HG03060 (cell line): ENCODE measurements at regions not wholly inside any gene's neighbourhood (a gene's known extent, or its start where the extent isn't known, plus 50 kb on each side); places are given as distances from the start of the nearest gene placed in this dataset.

Experiments
- ATAC-seq: cut with Tn5 transposase; IDR thresholded peaks from one replicate; pipeline ENCODE4 v1.9.1; 2021; ENCODE audit warnings: low read depth, moderate number of reproducible peaks; ENCODE audit not compliant: unreplicated experiment

DNA sequence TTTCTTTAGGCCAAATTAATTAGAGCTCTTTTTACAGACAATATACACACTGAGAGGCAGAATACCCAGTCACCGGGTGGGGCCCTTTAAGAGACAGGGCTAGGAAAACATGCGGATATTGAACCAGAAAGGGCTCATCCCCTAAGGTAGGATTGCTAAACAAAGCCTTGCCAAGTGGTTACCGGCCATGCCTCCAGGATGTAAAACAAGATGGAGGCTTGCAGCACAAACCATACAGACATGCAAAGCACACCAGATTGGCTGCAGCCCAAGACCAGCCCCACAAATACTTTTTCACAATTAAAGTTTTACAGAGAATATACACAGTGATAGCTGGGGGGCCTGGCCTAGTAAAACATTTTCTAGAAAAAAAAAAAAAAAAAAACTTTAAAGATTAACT lies 210.0 kb downstream of the KLHL4 start:
- no peak for ATAC-seq

DNA sequence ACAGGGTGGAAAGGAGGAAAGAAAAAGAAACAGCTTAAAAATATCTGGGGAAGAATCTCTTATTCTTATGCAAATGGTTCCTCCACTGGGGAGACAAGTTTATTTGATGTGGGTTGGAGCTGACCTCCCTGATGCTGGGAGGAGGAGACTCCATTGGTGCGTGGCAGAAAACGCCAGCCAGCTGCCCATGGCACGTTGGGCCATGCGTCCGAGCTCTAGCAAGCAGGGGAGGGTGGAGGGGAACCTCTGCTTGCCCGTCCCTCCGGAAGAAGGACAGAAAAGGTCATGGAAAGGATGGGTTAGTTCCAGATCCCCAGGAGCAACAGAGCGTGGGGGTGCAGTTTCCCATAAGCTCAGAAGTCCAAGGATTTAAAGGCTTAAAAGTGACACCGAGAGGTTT lies 210.4 kb downstream of the KLHL4 start:
- no peak for ATAC-seq

DNA sequence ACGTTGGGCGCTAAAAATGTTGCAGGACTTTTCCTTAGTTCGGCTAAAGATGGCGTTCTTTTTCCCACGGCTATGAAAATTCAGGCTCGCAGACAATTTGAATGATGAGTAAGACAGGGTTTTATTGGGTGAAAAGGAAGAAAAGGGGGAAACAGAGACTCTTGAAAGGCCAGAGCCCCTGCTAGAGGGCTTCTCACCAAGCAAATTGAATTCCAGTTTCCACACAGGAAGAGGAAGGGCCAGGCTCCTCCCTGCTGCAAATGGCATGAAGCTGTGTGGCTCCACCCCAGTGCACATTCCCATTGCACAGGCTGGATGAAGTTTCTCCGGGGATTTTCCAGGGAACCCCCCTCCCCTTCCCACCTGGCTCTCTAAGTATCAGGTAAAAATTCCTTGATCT lies 210.9 kb downstream of the KLHL4 start:
- ATAC-seq, result no peak

DNA sequence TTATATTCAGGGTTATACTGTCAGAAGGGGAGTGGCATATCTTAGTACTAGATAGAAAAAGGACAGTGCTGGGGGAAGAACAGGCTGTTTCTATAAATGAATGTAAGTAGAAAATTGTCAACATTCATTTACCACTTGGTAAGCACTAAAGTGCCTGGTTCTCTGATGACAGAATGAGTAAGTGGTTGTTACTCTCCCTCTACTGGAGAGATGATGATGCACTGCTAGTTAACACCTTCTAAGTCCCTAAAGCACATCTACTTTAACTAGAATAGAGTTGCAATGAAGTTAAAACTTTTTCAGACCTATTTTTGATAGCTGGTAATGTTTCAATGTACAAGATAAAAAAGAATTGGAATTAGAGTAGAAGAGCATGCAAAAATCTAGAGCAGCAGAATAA lies 214.5 kb downstream of the KLHL4 start:
- ATAC-seq, result no peak

DNA sequence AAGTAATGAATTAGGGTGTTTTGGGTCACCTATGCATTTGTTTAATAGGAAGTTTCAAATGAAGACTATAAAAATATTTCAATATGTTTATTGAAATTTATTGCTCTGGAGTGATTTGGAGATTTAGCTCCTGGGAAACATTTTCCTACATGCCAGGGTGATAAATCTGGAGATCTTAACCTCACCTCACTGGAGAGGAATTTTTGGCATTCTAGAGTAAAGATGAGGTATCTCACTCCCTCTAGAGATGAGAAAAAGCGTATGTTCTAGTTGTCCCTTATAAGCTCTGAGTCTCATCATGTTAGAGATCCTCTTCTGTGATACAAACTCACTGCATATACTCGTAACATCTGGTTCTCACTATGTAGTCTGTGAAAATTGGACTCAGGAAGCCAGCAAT lies 219.0 kb downstream of the KLHL4 start:
- no peak for ATAC-seq

DNA sequence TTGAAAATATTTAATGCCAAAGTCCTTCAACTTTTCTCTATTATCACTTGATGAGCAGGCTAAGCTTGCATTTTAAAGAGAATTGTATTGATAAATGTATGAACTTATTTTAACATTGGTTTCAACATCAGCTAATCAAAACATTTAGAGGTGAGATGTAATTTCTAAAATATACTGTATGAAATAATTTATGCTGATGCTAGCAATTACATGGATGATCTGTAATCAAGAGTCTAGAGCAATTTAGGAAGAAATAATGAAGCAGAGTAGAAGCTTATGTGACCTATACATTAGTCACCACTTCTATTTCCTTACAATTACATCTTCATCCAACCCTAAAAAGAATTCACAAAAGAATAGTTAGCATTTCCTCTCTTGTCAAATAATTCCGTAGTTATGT lies 226.8 kb downstream of the KLHL4 start:
- ATAC-seq, result no peak

DNA sequence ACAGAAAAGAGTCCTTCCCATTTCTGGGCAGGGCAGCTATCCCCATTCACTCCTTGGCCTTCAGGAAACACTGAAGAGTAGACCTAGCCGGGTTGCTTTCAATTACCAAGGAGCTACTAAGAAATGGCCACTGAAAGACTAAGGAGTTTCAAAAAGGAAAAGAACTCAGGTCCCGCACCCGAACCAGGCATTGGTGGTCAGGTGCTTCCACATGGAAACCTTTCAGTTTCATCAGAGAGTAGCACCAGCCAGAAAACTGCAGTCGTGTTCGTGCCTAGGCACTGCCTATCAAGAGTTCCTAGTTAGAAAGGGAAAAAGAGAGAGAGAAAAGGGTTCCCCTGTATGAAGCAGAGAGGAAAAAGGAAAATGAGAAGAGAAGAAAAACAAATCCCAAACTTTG lies 237.9 kb downstream of the KLHL4 start:
- ATAC-seq, result no peak

DNA sequence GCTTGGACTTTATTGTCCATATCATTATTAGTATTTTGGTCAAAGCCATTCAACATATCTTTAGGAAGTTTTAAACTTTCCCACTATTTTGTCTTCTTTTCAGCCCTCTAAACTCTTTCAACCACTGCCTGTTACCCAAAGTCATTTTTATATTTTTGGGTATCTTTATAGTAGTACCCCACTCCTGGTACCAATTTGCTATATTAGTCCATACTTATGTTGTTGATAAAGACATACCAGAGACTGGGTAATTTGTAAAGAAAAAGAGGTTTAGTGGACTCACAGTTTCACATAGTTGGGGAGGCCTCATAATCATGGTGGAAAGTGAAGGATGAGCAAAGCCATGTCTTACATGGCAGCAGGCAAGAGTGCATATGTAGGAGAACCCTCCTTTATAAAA lies 271.4 kb downstream of the KLHL4 start:
- ATAC-seq, result no peak

DNA sequence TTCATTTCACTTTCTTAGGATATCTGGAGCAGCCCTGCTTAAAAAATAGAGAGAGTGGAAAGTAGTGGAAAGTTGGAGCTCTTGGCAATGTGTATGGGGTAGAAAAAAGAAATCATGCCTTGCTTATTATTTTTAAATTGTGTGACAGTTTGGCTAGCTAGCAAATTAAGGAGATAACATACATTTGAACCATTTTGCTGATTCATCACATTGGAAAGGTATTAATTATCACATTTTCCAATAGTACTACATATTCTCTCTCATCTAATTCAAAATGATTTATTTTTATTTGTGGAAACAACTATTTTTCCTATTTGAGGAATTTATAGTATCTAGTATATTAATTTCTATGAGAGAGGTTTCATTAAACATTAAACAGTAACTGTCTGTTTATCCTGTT lies 280.4 kb downstream of the KLHL4 start:
- no peak for ATAC-seq

DNA sequence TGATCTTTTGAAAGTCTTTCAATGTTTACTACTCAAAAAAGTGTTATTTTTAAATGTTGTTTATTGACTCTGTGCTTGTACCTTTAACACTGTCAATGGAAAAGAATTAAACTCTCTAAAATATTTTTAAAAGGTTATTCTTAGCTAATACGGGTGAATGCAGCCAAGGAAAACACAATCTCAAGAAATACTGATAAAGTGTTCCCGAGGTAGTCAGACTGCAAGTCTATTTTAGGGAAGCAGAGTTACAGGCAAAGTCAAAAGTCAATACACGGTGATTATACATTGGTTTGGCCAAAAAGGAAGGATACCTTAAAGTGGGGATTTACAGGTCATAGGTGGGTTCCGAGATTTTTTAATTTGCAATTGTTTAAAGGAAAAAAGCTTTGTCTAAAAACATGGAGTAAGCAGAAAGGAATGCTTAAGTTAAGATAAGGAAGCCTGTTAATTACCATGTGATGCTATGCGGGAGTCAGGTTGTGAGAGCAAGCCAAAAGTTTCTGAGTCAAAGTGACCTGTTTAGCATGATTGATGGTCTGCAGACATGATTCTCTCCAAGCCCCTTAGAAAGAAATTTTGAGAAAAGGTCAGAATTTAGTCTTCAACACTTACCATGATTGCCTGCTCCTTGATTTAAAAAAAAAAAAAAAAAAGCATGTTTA lies 288.4 kb downstream of the KLHL4 start:
- ATAC-seq, result no peak

DNA sequence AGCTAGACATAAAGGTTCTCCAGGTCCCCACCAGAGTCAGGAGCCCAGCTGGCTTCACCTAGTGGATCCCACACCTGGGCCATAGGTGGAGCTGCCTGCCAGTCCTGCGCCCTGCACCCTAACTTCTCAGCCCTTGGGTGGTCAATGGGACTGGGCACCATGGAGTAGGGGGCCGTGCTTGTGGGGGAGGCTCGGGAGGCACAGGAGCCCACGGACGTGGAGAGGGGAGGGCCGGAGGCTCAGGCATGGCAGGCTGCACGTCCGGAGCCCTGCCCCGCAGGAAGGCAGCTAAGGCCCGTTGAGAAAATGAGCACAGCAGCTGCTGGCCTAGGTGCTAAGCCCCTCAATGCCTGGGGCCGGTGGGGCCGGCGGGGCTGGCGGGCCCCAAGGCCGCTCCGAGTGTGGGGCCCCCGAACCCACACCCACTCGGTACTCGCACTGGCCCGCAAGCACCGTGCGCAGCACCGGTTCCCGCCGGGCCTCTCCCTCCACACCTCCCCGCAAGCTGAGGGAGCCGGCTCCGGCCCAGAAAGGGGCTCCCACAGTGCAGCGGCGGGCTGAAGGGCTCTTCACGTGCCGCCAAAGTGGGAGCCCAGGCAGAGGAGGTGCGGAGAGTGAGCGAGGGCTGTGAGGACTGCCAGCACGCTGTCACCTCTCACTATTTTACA lies 291.1 kb downstream of the KLHL4 start:
- no peak for ATAC-seq

DNA sequence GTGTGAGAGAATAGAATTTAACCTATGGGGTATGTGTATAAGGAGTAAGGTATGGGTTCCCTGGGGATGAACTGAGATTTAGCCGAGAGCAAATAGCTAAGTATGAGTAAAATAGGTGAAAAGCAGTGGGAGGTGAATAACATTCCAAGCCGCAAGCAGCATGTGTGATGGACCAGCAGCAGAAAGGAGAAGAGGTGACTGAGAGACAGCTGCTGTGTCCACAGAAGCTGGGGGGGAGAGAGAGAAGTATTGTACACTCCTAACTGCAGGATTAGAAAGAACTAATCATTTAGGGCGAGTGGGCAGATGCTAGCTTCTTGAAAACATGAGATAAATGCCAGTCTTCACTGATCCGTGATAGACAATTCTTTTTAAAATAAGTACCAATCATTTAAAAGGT lies 296.0 kb downstream of the KLHL4 start:
- ATAC-seq, result no peak

DNA sequence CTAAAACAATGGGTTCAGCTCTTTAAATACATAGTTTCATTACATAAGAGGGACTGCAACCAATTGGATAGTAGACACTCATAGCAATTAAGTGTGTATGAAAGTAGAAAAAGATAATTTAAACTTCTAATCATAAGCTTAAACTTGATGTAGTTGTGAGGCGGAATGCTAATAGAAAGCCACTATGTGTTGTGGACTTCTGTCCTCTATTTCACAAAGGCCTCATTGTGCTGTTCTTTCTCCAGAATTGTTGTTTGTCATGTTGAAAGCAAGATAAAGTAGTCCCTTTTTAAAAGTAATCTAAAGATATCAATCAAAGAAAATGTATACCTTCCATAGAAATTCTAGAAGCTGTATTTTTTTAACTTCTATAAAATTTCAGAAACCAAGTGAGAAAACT lies 329.4 kb downstream of the KLHL4 start:
- no peak for ATAC-seq

DNA sequence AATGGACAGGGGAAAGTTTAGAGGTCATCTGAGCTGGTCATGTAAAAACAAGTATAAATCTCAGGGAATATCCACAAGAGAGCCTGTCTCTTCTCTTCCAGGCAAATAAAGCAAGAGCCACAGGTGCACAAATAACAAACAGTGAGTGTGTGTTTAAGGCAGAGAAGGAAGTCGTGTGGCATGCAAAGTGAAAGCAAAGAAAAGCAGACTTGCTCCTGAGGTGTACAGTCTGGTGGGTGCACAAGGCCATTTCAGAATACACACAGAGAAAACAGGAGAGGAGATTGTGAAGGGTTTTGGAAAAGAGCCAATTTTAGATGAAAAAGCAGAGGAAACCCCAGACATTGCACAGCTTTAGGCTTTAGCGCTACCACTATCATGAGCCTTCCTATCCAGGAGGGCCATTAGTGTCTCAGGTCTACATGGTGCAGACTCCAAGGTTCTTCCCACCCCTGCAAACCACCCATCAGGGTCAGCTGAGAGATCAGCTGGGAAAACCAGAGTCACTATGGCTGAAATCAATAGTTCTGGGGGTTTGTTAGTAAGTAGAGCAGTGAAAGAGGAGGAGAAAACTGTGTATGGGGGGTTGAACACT lies 355.8 kb downstream of the KLHL4 start:
- ATAC-seq, result peak; percentile 55

DNA sequence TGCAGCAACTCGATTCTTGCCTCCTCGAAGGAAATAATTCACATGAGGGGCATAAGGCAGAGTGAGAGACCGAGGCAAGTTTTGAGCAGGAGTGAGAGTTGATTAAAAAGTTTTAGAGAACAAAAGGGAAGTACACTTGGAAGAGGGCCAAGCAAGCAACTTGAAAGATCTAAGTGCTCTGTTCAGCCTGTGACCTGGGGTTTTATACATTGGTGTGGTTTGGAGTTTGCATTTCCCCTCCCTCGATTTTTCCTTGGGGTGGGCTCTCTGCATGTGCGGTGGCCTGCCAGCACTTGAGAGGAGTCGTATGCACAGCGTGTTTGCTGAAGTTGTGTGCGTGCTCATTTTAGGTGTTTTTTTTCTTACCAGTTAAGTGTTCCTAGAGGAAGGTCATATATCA lies 356.4 kb downstream of the KLHL4 start:
- no peak for ATAC-seq

DNA sequence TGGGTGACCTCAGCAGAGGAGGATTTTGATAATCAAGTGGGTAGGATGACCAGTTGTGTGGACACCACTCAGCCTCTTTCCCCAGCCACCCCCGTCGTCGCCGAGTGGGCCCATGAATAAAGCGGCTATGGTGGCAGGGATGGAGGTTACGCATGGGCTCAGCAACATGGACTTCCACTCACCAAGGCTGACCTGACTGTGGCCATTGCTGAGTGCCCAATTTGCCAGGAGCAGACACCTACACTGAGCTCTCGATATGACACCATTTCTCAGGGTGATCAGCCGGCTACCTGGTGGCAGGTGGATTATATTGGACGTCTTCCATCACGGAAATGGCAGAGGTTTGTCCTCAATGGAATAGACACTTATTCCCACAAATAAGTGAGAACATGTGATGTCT lies 361.3 kb downstream of the KLHL4 start:
- no peak for ATAC-seq

DNA sequence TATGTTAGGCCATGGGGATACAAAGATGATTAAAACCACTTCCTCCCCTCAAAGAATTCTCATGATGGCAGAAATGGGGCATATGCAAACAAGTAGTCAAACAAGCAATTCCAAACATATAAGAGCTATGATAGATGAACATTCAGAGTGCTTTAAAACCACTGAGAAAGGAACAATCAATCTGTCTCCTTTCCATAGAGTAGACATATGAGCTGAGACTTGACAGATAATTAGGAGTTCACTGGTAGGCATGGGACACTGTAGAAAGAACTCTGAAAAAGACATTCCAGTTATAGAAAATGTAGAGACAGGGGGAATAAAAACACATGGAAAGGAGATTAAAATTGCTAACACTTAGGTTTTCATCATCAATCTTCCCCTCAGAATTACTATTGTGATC lies 372.8 kb downstream of the KLHL4 start:
- no peak for ATAC-seq

DNA sequence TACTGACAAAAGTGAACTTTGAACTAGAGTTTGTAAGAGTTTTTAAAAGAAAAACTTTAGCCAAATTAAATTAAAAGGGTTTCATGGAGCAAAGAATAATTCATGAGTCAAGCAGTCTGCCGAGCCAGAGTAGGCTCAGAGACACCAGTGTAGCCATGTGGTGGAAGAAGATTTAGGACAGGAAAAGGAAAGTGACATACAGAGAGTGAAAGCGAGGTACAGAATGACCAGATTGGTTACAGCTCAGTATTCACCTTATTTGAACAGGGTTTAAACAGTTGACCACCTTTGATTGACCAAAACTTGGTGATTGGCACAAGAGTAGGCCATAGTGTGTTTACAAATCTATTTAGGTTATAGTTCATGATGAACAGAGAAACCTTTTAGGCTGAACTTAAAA lies 377.8 kb downstream of the KLHL4 start:
- ATAC-seq, result no peak

DNA sequence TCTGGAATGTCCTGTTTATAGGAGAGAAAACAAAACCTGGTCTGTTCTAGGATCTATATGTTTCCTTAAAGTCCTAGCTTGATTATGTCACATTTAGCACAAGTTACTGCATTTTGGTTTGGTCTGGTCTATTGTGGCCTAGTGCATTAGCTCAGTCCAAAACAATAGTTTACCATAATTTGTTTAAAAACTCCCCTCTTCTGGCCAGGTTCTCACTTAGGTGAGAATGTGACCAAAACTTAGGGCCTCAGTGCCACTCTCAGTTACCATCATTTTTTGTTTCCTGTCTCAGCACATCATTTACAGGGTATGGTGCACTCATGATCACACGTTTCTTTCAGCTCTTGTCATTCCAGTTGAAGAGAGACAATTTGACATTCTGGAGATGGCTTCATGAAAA lies 378.5 kb downstream of the KLHL4 start:
- ATAC-seq, result no peak

DNA sequence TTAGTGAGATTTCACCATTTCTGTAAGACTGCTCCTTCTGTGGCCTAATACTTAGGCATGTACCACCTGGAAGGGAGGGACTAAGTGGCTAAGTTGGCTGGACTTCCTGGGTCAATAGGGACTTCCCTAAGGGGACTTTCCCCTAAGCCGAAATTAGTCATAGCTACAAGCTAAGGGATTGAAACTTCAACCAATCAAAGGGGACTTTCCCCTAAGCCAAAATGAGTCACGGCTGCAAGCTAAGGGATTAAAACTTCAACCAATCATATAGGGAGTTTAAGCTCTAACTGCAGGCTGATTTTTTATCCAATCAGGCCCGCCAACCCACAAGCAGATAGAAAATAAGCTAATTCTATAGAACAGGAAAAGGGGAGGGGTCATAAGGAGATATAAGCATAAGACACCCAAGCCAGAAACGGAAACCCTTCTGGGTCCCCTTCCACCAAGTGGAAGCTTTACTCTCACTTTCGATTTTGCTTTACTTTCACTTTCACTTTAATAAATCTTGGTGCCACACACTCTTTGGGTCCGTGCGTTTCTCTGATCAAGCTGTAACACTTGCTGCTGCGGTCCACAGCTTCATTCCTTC lies 382.8 kb downstream of the KLHL4 start:
- ATAC-seq, result peak; percentile 44

DNA sequence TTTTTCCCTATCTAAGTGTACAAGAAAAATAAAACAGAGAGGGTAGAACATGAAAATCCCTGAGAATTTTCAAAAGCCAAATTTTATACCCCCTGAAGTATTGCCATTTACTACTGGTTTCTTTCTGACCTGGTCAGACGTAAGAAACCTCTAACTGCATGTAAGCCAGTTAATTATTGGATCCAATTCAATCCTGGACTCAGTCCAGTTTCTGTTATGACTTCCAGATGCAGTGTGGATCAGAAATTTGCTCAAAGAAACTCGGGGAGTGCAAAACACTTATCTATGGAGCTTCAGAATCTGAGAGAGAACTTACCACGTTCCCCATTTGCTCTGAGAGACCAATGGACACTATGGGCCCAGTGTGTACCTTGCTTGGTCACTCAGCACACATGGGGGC lies 383.5 kb downstream of the KLHL4 start:
- no peak for ATAC-seq

DNA sequence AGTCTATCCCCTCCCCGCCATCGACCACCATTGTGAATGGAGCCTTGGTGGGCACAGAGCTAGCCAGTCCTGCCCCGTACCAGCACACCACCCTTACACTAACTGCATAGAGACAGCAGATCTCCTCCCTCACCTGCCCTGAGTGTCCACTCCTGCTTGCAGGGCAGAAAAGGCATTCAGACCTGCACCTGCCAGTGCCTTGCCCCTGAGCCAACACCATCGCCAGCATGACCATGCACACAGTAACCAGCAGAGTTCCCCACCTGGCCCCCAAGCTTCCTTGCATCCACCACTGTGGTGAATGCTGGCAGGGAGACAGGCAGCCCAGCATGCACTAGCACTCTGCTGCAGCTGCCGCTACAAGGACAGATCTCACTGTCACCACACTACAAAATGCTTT lies 397.1 kb downstream of the KLHL4 start:
- ATAC-seq, result no peak
